MCF 10A (cell line): ENCODE measurements at regions not wholly inside any gene's neighbourhood (a gene's known extent, or its start where the extent isn't known, plus 50 kb on each side); places are given as distances from the start of the nearest gene placed in this dataset.

ENCODE experiments used
- BruUV-seq: library from RNA; stranded (reverse); fragments of 400-500 nt; replicated peaks from 2 replicates; lab custom pipeline; 2021; lab: Mats Ljungman, UMichigan
- CTCF ChIA-PET: fragments of 300-600 bp; sonication (Branson Sonifier 250); formaldehyde crosslinking; extraction: SDS; loops from one replicate; lab custom pipeline; 2021; ENCODE audit warnings: antibody characterized with exemption, inconsistent platforms; lab: Yijun Ruan, JAX
- POLR2A ChIA-PET: fragments of 300-600, 350-650 bp; sonication (Branson Sonifier 250); formaldehyde crosslinking; extraction: SDS; loops from one replicate; lab custom pipeline; 2020; ENCODE audit warnings: antibody characterized with exemption, inconsistent platforms; lab: Yijun Ruan, JAX
- DNase-seq: peaks from one replicate; pipeline ENCODE4 v3.0.0-alpha.2; 2018; ENCODE audit not compliant: unreplicated experiment
- H3K27ac Mint-ChIP-seq: one replicate; pipeline ENCODE4 v1.8.0; 2022; ENCODE audit warnings: mild to moderate bottlenecking, low read depth, mixed read lengths; ENCODE audit not compliant: unreplicated experiment
- H3K27me3 Mint-ChIP-seq: one replicate; pipeline ENCODE4 v1.8.0; 2022; ENCODE audit warnings: mixed read lengths; ENCODE audit not compliant: insufficient read depth, unreplicated experiment
- H3K36me3 Mint-ChIP-seq: one replicate; pipeline ENCODE4 v1.8.0; 2022; ENCODE audit warnings: mild to moderate bottlenecking, moderate library complexity, mixed read lengths; ENCODE audit not compliant: insufficient read depth, unreplicated experiment
- H3K4me1 Mint-ChIP-seq: one replicate; pipeline ENCODE4 v1.8.0; 2022; ENCODE audit warnings: mixed read lengths; ENCODE audit not compliant: insufficient read depth, unreplicated experiment
- H3K4me3 Mint-ChIP-seq: one replicate; pipeline ENCODE4 v1.8.0; 2022; ENCODE audit warnings: mild to moderate bottlenecking, moderate library complexity, mixed read lengths; ENCODE audit not compliant: unreplicated experiment
- H3K9me3 Mint-ChIP-seq: one replicate; pipeline ENCODE4 v1.8.0; 2022; ENCODE audit warnings: mixed read lengths; ENCODE audit not compliant: unreplicated experiment
- intact Hi-C: fragments of 100-400 bp; cut with micrococcal nuclease; formaldehyde crosslinking; loops from 2 replicates; pipeline ENCODE4 v1.14.1; 2022
- TF ChIP-seq, protein P1 (sequence below): fragments of 200-600 bp; IDR thresholded peaks from one replicate; pipeline ENCODE4 v1.8.0; 2022; ENCODE audit warnings: antibody characterized with exemption, mild to moderate bottlenecking; ENCODE audit not compliant: unreplicated experiment

DNA sequence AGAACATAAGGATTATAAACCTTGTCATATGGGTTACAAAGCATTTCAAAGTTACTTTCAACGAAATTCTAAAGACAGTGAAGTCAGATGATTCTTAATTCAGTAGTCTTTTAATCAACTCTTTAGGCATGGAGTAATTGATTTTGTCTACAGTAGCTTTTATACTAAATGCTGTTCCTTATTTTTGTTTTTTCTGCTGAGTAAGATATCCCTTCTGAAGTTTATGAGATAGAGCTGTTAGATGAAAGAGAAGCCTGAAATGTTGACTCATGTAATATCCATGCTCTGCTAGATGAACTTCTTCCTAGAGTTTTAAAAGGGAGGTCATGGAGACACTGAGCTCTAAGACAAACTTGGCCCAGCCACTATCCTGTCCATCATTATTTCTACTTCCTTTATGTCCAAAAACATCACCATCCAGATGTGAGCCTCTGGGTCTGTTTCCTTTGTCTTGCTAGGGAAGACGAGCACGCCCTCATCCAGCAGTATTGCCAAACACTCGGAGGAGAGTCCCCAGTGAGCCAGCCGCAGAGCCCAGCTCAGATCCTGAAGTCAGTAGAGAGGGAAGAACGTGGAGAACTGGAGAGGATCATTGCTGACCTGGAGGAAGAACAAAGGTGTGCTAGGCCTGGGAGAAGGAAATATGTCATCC, 550.3 kb downstream of the UTRN start:
- H3K36me3 Mint-ChIP-seq = peaks cover 46% of the 10 kb centered on the region
- POLR2A ChIA-PET = no interaction called here

GRCh38 chr6:144840619-144841018, 555.5 kb downstream of the UTRN start:
- ChIA-PET CTCF (interaction anchor here (0.7 to 1.0 kb wide), 3 partner anchors 8 to 253 kb away, joined by 3 to 4 read pairs (median 3); no protein-coding TSS in a partner anchor), POLR2A (no interaction called here)
- intact Hi-C loops = no loop called here
- H3K36me3 Mint-ChIP-seq = peaks cover 42% of the 10 kb centered on the region
- BruUV-seq = no TSS peak
- no peaks in the 10 kb centered on the region for H3K4me1 Mint-ChIP-seq
- H3K4me3 Mint-ChIP-seq = no peak overlapping the region
- no peak overlapping the region for H3K27ac Mint-ChIP-seq
- no peaks in the 10 kb centered on the region for H3K9me3 Mint-ChIP-seq
- TF ChIP-seq, protein P1, sequence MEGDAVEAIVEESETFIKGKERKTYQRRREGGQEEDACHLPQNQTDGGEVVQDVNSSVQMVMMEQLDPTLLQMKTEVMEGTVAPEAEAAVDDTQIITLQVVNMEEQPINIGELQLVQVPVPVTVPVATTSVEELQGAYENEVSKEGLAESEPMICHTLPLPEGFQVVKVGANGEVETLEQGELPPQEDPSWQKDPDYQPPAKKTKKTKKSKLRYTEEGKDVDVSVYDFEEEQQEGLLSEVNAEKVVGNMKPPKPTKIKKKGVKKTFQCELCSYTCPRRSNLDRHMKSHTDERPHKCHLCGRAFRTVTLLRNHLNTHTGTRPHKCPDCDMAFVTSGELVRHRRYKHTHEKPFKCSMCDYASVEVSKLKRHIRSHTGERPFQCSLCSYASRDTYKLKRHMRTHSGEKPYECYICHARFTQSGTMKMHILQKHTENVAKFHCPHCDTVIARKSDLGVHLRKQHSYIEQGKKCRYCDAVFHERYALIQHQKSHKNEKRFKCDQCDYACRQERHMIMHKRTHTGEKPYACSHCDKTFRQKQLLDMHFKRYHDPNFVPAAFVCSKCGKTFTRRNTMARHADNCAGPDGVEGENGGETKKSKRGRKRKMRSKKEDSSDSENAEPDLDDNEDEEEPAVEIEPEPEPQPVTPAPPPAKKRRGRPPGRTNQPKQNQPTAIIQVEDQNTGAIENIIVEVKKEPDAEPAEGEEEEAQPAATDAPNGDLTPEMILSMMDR = no peak
- H3K27me3 Mint-ChIP-seq = no peaks in the 10 kb centered on the region
- no peak for DNase-seq

More for the DNA sequence above, 550.3 kb downstream of the UTRN start:
- CTCF ChIA-PET = interaction anchor here (0.7 kb wide), 1 partner anchor 73 kb away, joined by 3 read pairs; no protein-coding TSS in a partner anchor
- Mint-ChIP-seq H3K27me3 (no peaks in the 10 kb centered on the region), H3K9me3 (no peaks in the 10 kb centered on the region), H3K4me1 (no peaks in the 10 kb centered on the region), H3K4me3 (no peak overlapping the region), H3K27ac (no peak overlapping the region)
- intact Hi-C loops = no loop called here
- TF ChIP-seq, protein P1 = no peak
- DNase-seq = no peak
- BruUV-seq = no TSS peak

- DNase-seq = no peak
- Mint-ChIP-seq H3K27ac (no peak overlapping the region), H3K4me3 (no peak overlapping the region), H3K36me3 (peaks cover 25% of the 10 kb centered on the region), H3K27me3 (no peaks in the 10 kb centered on the region), H3K9me3 (peaks cover 6% of the 10 kb centered on the region), H3K4me1 (no peaks in the 10 kb centered on the region)
- POLR2A ChIA-PET = interaction anchor here (1.8 kb wide), 1 partner anchor 9 kb away, joined by 4 read pairs; no protein-coding TSS in a partner anchor
- BruUV-seq = no TSS peak
- CTCF ChIA-PET = no interaction called here
- TF ChIP-seq, protein P1 = no peak
- intact Hi-C loops = no loop called here
Measured at GRCh38 chr6:144843701-144844100, 558.6 kb downstream of the UTRN start.

DNA sequence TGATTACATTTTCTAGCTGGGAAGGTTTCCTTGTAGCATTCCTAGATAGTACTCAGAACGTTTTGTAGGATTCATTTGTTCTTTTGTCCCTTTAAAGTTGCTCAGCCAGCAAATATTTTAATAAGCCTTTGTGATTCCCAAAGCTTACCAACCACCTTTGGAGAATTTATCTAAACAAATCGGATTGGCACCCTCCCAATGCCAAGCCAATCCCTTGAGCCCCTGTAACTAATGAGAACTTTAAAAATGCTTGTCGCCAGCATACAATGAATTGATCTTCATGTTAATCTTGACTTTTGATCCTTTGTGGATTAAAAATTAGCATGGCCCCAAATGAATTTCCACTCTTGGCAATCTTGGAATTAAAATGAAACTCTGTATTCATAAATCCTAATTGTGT, 559.5 kb downstream of the UTRN start:
- H3K27me3 Mint-ChIP-seq = no peaks in the 10 kb centered on the region
- no peak overlapping the region for H3K4me3 Mint-ChIP-seq
- intact Hi-C loops = no loop called here
- H3K9me3 Mint-ChIP-seq = peaks cover 6% of the 10 kb centered on the region
- no TSS peak for BruUV-seq
- no peak overlapping the region for H3K27ac Mint-ChIP-seq
- no peaks in the 10 kb centered on the region for H3K4me1 Mint-ChIP-seq
- peaks cover 21% of the 10 kb centered on the region for H3K36me3 Mint-ChIP-seq
- CTCF ChIA-PET = no interaction called here
- no peak for DNase-seq
- TF ChIP-seq, protein P1 = no peak
- POLR2A ChIA-PET = no interaction called here
